Hepatic stellate cell (primary cell): ENCODE measurements at regions not wholly inside any gene's neighbourhood (a gene's known extent, or its start where the extent isn't known, plus 50 kb on each side); places are given as distances from the start of the nearest gene placed in this dataset.
"Not testable (repeated sequence)": the region's sequence is repeated elsewhere in the genome, so short reads cannot be mapped to it uniquely, and the experiment has no call there.

ENCODE experiments used
- DNase-seq: peaks from one replicate; pipeline ENCODE4 v3.0.0; 2011; ENCODE audit warnings: low spot score

- no peak for DNase-seq
These were observed 55.7 kb upstream of the FAT3 start for GRCh38 chr11:92168936-92169335.

GRCh38 chr11:92167571-92167970 lies 57.0 kb upstream of the FAT3 start:
- no peak for DNase-seq

- no peak for DNase-seq
These were observed 58.3 kb upstream of the FAT3 start for GRCh38 chr11:92166335-92166734.

- no peak for DNase-seq
These were observed 60.7 kb upstream of the FAT3 start for GRCh38 chr11:92163879-92164278.

DNA sequence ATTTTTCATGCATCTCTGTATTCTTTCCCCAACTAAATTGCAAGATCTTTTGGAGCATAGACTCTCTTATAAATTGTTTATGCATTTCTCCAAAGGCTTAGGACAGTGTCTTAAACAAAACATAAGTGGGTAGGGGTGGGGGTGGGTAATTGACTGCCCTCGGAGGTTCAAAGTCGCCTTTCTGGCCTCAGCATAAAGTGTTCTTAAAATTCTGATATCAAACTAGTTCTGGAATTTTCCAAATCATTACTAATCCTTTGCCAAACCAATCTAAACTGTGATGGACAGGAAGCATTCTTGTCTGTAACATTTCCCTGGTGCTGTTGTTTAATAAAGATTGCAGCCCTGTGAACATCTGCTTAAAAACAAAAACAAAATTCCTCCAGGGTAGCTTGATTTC lies 61.8 kb upstream of the FAT3 start:
- DNase-seq = no peak

GRCh38 chr11:92159931-92160330 lies 64.7 kb upstream of the FAT3 start:
- DNase-seq = no peak

GRCh38 chr11:92157390-92157789 lies 67.2 kb upstream of the FAT3 start:
- DNase-seq = not testable (repeated sequence)

- DNase-seq = no peak
These were observed 70.0 kb upstream of the FAT3 start for GRCh38 chr11:92154611-92155010.

DNA sequence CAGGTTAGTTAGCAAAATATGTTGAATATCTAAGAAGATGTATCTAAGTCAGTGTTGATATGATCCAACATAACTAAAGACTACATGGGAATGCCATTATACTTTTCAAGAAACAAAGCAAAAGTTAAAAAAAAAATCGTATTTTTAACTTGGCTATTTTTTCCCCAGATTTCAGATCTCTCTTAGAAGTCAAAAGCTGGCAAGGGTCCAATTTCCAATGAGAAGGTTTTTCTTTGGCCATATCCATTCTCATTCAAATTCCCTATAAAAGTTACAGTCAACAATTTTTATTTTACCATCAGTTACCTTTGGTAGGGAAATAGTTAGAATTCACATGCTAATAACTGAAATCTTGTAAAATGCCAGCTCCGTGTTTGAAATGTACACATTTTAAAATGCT lies 70.5 kb upstream of the FAT3 start:
- DNase-seq = no peak

- no peak for DNase-seq
These were observed 71.1 kb upstream of the FAT3 start for GRCh38 chr11:92153542-92153941.

- no peak for DNase-seq
These were observed 72.4 kb upstream of the FAT3 start for GRCh38 chr11:92152245-92152644.

DNA sequence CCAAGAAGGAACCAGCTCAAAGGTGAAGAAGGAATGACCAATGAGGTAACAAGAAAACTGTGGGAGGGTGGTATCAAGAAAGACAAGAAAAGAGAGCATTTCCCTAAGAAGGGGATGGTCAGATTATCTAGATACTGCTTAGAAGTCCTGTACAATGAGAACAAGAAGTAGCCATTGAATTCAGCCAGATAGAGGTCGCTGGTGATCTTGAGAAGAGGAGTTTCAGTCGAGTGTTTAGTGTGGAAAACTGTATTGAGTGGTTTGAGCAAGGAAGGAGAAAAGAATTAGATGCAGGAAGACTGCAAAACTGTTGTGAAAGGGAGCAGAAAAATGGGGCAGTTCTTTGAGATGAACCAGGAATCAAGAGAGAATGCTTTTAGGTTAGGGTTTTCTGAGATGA lies 74.6 kb upstream of the FAT3 start:
- no peak for DNase-seq

- no peak for DNase-seq
These were observed 82.9 kb upstream of the FAT3 start for GRCh38 chr11:92141725-92142124.

DNA sequence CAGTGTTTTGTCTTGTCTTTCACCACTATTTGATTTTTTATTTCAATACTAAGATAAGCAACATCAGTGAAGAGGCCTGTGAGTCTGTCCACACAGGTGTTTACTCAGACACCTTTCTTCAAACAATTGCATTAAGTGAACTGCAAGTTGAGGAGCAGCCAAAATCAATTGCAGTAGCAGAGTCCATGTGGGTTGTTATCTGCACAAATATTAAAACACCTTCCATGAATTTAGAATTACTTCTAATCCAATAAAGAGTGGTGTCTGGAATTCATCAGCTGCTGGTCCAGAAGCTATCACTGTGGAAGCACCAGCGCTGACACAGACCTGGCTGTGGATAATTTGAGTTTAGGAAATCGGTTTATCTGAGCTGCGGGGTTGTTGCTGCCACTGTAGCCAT lies 83.5 kb upstream of the FAT3 start:
- DNase-seq = no peak

DNA sequence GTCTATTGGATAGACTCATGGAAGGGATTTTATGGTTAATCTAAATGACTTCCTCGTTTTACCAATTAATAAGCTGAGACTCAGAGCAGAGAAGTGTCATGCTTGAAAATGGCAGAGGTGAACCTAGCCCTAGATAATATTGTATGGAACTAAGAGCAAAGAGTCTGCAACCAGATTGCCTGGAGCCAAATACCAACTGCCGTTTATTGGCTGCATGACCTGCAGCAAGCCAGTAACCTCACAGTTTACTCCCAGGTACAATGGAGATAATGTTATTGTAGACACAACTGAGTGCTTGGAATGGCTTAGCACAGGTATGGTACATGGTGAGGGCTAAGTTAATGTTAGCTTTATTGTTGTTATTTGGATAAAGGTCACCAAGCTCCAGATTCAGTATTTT lies 84.6 kb upstream of the FAT3 start:
- no peak for DNase-seq

DNA sequence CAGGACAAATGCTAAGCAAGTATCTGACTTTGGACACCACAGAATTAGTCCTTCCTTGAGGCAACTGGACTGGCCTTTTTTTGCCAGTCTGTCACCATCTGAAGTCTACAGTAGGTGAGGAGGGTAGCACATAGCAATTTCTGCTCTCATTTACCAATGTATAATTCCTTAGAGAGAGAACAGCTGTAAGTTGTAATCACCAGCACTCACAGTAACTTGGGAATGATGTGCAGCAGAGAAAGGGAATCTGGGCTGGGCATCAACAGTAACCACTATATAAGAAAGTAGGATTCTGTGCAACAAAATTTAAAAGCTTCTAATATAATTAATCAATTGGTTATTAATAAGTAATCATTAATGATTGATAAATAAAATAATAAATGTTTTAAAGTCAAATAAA lies 86.3 kb upstream of the FAT3 start:
- DNase-seq = no peak

GRCh38 chr11:92137747-92138146 lies 86.9 kb upstream of the FAT3 start:
- DNase-seq = no peak

- DNase-seq = no peak
These were observed 87.8 kb upstream of the FAT3 start for GRCh38 chr11:92136797-92137196.

- DNase-seq = no peak
These were observed 93.2 kb upstream of the FAT3 start for GRCh38 chr11:92131289-92131865.

DNA sequence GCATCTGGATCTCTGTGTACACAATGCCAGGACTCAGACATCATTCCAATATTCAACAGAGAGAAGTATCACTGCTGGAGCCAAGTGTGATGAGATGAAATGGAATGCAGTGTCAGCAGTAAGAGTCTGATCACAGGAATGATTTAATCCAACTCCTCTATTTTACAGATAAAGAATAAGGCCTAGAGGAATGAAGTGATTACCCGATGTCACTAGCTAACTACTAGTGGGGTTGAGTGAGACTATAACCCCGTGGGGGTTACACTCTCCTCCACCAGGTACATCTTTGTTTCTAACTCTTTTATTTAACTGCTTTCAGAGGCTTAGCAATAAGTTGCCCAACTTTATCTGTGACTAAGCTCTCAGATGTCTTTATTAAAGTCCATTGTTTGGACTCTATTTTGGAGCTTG lies 94.2 kb upstream of the FAT3 start:
- DNase-seq = no peak

GRCh38 chr11:92129811-92130210 lies 94.8 kb upstream of the FAT3 start:
- no peak for DNase-seq

GRCh38 chr11:92128026-92128425 lies 96.6 kb upstream of the FAT3 start:
- no peak for DNase-seq

DNA sequence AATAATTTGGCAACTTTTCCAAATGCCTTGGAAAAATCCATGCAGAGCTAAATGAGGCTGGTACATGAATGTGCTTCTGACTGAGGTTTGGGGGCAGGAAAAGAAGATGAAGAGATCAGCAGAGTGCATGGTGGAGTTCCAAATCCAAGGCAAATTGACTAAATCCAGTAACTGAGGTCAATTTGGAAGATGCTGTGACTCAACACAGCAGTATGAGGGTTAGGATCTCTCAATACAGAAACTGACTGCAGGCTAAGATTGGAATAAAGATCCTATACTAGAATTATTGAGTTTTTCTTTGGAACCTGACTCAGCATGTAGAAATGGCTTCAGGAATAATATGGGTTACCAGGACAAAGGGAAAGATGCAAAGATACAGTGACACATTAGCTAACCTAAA lies 99.3 kb upstream of the FAT3 start:
- no peak for DNase-seq

DNA sequence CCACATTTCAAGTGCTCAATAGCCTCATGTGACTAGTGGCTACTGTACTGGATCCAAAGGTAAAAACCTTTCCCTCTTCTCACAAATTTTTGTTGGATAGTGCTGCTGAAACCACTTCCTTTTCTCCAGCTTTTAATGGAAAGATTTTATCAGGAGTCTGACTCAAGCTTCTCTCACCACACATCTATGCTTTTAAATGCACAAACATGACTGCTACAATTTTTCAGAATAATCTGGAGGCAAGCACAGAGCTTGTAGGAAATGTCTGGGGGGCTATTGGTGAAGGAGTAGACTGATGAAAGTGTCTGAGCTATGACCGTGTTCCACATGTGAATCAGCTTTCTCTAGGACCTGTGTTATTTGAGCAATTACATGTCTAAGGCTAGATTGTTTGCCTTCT lies 101.1 kb upstream of the FAT3 start:
- no peak for DNase-seq

DNA sequence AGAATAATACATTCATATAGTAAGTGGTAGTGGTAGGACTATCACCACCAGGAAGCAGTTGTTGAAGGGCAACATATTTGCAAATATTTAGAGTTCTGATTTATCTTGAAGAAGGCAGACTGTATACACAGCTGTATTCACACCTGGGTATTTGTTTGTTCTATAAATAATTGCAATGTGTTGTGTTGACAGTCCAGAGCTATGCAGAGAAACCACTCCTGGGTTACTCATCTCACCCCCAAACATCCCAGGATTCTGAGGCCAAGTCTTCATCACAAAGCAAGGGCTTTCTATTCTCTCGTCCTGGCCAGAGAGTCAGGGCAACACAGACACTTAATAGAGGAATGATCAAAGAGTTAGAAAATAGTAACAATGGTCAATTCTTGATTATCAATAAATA lies 102.1 kb upstream of the FAT3 start:
- DNase-seq = no peak
